GM21526 (cell line): ENCODE measurements at regions not wholly inside any gene's neighbourhood (a gene's known extent, or its start where the extent isn't known, plus 50 kb on each side); places are given as distances from the start of the nearest gene placed in this dataset.

Source experiments
- ATAC-seq: cut with Tn5 transposase; IDR thresholded peaks from one replicate; pipeline ENCODE4 v1.9.1; 2021; ENCODE audit warnings: moderate library complexity; ENCODE audit not compliant: unreplicated experiment, low FRiP score

DNA sequence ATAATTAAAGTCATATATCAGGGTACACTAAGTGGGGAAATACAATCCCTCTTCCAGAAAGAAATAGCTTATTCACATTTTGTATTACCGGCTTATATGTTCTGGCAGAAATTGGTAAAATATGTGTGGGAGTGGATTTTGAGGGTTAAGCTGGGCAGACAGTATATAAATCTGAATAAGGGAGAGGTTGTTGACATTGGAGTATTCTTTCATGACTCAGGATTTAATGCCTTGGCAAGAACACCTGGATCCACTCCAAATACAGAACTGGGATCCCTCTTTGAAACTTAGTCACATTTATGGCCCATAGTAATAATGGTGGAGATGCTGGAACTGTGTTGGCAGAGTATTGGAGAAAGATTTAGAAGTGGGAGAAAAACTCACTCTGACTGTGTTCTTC, 54.3 kb upstream of the TET2 start:
- no peak for ATAC-seq

DNA sequence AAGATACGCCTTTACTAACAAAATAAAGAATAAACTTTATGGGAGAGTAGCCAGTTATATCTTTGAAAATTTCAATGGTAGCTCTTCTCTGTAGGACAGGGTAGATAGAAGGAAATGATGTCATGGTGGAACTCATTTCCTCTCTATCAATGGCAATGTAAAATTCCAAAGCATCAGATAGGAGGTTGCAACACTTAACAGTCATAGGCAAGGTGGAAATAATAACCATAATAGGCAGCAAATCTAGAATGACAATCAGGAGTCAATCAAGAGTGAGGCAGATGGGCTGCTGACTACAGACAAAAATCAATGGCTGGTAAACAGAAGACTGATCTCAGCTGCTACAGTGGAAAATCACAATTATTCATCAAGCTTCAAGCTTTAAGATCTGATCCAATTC, 53.9 kb upstream of the TET2 start:
- no peak for ATAC-seq

DNA sequence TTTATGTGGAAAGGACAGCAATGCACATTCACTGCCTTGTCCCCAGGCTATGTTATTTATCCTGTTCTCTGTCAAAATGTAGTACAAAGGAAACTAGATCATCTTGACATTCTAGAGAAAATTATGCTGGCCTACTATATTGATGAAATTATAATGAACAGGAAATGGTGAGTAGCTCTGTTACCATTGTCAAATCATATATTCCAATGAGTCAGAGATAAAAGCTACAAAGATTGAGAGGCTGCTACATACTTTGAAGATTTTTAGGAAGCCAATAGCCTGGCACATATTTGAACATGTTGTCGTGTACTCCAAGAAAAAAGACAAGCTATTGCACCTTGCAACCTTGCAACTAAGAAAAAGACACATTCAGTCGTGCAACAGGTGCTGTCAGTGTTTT, 52.7 kb upstream of the TET2 start:
- no peak for ATAC-seq
